ENCODE measurements at regions not wholly inside any gene's neighbourhood (a gene's known extent, or its start where the extent isn't known, plus 50 kb on each side); places are given as distances from the start of the nearest gene placed in this dataset.

GRCh38 chr2:43083710-43084698 is 142.4 kb downstream of the ZFP36L2 start:
- DNase-seq = peak; percentile 67

- DNase-seq = peak; percentile 53
Observed at GRCh38 chr2:43082903-43083677, 143.3 kb downstream of the ZFP36L2 start.

DNA sequence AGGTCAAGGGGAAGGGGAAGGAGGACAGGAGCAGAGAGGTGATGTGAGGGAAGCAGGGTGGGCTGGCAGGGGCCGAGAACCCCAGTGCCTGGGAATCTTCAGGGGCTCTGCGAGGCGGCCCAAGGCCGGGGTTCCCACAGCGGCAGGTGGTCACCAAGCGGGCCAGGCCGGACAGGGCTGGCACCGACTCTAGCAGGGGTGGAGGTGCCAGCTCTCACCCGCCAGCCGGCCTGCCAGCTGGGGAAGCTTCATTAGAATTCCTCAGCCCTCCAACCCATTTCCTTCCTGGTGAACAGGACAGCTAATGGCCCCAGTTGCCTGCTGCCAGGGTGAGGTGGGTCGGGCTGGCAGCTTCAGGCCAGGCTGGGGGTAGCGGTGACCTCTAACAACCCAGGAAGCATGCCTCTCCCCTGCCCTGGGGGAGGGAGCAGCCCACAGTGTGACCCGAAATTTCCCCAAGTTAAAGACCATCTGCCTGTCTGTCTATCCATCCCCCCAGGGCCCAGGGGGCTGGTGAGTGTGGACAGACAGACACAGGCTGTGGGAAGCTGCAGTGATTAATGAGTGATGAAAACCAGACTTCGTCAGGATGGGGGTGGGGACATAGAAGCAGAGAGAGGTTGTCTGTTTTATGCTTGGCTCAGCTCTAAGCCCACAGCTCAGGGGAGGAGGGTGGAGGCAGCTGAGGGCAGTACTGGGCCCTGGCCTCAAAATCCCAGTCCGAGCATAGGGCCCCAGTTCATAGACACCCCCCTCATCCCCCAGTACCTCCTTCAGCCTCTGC is 144.1 kb downstream of the ZFP36L2 start:
- peak; percentile 76 for DNase-seq

DNA sequence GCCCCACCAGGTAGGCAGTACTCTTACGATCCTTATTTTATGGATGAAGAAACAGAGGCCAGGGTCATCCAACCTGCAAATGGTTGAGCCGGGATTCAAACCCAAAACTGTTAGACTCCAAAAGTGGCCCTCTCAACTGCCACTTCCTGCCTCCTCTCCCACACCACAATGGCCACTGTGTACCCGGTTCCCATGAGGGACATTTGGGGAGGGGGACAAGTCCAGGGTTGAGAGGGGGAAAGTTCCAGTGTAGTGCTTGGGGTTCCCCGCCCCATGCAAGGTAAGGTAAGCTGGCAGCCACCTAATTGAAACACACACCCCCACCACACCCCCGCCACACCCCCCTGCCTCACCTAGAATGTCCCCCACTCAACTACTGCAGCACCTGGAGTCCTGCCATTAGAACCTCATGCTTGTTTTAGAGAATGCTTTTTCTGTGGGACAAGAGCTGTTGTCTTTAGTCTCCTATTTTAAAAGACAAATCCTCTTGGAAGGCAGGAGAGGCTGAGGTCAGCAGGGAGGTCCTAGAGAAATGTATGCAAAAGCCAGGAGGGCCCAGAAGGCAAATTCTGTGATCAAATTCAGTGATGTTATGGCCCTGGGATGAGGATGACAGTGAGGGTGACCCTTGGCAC is 145.2 kb downstream of the ZFP36L2 start:
- peak; percentile 27 for DNase-seq

- peak; percentile 60 for DNase-seq
Observed at GRCh38 chr2:43080571-43081021, 145.8 kb downstream of the ZFP36L2 start.

GRCh38 chr2:43078781-43079755 is 147.3 kb downstream of the ZFP36L2 start:
- peak; percentile 52 for DNase-seq

DNA sequence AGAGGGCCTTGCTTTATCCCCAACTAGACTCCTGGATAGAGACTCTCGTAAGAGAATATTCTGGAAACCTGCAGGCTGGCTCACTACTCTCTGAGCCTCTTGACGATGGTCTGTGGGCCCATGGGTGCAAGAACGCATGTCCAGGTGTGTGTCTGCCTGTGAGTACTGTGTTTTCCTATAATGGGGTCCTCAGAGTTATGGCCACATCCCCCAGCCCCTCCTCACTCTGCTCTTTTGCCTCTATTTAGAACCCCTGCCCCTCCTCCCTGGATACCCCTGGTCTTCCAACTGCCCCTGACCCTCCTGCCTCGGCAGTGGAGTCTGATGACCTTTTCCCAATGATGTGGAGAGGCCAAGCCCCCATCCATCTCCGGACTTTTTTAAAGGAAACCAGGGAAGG is 148.1 kb downstream of the ZFP36L2 start:
- DNase-seq = peak; percentile 15

- DNase-seq = peak; percentile 12
Observed at GRCh38 chr2:43077876-43078275, 148.5 kb downstream of the ZFP36L2 start.

GRCh38 chr2:43076676-43077075 is 149.7 kb downstream of the ZFP36L2 start:
- peak; percentile 4 for DNase-seq

DNA sequence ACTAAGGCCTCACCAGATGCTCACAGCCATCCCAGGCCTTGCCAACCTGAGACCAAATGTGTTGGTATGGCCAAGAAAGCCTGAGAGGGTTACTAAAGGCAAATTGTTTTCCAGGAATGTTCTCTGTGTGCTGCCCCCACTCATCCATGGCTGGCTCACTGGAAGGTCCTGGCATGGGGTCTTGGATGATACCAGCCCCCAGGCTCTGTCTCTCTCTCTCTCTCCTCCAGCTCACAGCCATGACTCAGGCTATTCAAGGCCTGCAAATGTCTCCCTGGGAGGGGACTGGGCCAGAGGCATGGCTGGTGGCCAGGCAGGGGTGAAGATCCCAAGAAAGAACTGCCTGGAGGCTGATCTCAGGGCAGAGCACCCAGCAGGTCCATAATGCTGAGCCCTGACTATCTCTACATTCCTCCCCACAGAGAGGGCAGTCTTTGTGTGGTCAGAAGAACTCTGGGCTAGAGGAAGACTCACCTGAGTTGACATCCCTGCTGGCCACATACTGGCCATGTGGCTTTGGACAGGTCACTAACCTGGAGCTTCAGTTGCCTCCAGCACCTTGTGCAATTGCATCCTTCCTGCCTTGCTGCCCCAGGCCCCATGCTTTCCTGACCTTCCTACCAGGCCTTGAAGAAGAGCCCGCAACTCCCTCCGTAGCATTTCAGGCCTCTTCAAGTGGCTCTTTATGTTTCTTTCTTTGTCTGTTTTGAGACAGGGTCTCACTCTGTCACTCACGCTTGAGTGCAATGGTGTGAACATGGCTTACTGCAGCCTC is 150.4 kb downstream of the ZFP36L2 start:
- peak; percentile 44 for DNase-seq

DNA sequence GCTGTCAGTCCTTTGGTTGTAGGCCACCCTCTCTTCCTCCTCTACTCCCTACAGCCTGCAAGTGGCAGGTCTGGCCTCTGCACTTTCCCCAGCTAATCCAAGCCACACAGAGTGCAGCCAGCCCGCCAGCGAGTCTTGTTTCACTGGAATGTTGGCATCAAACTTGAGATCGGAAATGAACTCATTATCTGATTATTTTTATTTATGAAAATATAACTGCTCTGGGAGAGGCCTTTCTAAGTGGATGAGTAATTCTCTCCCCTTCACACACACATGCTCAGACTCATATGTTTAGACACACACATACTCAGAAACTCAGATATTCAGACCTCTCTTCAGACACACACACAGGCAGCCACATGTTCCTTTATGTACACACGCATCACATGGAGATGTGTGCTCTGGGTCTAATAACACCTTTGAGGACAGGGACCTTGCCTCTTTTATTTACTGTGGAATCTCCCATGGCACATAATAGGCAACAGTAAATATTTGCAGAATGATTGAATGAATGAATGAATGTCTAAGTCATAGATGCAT is 151.3 kb downstream of the ZFP36L2 start:
- peak; percentile 90 for DNase-seq

GRCh38 chr2:43074592-43075053 is 151.8 kb downstream of the ZFP36L2 start:
- DNase-seq = peak; percentile 10

GRCh38 chr2:43074052-43074451 is 152.4 kb downstream of the ZFP36L2 start:
- peak; percentile 21 for DNase-seq

- DNase-seq = peak; percentile 82
Observed at GRCh38 chr2:43073401-43073825, 153.0 kb downstream of the ZFP36L2 start.

- peak; percentile 90 for DNase-seq
Observed at GRCh38 chr2:43071599-43072550, 154.5 kb downstream of the ZFP36L2 start.

GRCh38 chr2:43070676-43071502 is 155.5 kb downstream of the ZFP36L2 start:
- peak; percentile 28 for DNase-seq

DNA sequence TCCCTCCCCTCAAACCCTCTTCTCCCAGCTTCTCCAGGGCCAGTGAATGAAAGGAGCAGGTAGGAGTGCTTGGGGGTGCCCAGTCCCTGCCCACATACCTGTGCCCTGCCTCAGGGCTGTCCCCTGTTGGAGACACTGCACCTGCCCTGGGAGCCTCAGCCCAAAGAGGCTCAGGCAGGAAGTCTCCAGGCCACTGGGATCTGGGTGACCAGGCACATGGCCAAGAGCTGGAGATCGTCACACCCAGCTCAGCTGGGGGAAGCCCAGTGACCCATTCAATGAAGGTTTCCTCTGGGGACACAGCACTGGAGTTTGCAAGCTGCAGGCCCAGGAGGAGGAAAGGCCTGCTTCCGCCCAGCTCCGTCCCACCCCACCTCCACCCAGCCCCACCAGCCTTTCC is 156.4 kb downstream of the ZFP36L2 start:
- DNase-seq = peak; percentile 31
